ENCODE measurements at regions not wholly inside any gene's neighbourhood (a gene's known extent, or its start where the extent isn't known, plus 50 kb on each side); places are given as distances from the start of the nearest gene placed in this dataset.

DNA sequence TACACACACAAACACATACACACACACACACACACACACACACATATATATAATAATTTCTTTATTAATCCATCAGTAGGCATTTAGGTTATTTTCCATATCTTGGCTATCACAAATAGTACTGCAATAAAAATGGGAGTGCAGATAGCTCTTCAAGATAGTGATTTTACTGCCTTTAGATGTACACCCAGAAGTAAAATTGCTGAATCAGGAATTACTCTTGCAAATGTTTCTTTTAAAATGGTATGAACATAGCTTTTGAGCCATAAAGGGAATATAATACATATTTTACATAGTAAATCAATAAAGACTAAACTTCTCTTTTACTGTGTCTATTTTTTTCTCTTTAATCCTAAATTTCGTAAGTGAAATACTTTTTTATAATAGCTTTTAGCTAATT is 1251.1 kb downstream of the ZPLD1 start:
- no peak for DNase-seq

DNA sequence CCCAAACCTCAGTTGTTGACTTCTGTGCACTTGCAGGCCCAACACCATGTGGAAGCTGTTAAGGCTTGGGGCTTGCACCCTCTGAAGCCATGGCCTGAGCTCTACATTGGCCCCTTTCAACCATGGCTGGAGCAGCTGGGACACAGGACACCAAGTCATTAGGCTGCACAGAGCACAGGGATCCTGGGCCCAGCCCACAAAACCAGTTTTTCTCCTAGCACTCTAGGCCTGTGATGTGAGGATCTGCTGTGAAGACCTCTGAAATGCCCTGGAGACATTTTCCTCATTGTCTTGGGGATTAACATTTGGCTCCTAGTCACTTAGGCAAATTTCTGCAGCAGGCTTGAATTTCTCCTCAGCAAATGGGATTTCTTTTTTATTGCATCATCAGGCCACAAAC is 1255.7 kb downstream of the ZPLD1 start:
- no peak for DNase-seq

DNA sequence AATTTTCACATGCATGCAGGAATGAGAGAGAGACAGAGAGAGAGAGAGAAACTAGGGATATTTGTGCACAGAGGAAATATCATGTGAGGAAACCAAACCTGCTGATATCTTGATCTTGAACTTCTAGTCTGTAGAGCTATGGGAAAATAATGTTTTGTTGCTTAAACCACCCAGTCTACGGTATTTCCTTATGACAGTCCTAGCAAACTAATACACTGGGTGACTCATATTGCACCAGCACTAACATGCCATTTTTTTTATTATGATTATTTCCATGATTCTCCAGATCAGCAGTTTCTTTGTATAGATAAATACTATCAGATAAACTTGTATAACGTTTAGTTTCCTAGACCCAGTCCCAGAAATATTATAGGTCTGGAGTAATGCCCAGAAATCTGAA is 1259.0 kb downstream of the ZPLD1 start:
- no peak for DNase-seq

DNA sequence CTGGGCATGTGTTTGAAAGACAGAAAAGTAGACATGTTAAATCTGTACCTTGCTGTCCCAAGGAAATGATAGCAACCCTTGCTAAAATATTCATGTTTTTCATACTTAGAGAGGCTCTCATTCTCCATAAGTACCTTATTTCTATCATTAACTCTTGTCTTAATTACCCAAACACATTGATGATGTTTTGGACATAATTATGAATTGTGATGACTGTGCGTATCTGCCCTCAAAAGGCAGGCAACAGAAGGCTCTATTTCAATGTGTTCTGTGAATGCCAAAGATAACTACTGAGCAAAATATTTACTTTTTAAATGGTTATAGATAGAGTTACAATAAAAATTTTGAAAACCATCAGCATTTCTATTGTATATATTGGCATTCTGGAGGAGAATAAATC is 1263.8 kb downstream of the ZPLD1 start:
- DNase-seq, result no peak

DNA sequence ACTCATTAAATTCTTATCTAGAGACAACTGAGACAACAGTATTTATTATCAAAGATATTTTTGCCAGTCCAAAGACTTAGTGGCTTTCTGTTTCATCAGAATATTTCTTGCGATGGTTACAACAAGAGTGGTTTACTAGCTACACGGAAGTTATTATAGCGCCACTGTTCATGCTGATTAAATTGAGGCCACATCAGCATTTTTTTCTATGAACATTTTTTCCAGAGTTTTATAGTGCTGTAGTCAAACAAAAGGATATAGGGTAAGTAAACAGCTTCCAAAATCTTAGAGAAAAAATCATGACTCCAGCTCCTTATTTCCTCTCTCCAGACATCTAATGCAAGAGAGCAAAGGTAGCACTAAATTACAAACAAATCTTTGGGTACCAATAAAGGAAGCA is 1264.4 kb downstream of the ZPLD1 start:
- no peak for DNase-seq

DNA sequence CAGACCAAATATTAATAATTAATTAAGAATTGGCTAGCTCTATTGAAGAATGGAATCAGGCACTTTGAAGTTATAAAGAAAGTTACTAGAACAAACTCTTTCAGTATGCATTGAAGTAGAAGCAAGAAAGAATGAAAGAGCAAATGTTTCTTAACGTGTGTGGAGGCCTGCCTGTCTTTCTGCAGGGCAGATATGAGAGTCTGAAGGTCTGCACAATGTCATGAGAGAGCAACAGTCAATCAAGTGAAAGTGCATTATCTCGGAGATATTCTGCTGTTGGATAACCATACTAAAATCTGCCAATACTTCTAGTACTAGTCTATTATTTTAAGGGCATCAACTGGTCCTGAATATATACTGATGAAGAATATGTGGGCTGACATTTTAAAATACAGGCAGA is 1270.8 kb downstream of the ZPLD1 start:
- DNase-seq, result no peak

DNA sequence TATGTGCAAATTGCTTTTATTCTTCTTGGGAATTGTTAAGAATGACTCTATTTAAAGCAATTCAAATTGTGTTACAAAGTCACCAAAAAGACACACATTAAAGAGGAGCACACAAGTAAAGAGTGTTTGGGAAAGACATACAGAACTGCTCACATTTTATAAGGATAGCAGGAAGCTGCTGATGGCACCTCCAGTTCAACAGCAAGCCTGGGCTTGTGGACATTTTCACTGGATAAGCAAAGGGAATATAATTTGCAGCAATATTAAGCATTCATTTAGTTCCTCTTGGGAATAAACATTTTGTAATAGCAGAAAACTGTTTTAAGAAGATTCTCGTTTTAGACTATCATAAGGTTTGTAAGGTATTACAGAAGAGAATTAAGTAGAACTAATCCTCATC is 1271.9 kb downstream of the ZPLD1 start:
- DNase-seq, result no peak

DNA sequence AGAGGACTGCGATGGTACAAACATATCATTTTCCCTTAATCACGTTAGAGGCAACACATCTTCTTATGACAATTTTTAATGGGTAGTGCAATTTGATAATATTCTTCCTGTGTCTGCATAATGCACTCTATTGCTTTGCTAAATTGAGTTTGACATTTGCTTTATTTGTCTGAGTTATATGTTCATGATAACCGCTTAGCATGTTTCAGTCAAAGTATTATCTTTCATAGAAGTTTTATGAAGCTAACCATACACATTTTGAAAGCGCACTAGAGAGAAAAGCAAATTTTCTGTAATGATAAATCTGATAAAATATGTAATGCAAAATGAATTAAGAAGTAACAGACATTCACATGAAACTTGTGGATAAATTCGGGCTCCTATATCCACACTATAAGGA is 1276.9 kb downstream of the ZPLD1 start:
- no peak for DNase-seq

DNA sequence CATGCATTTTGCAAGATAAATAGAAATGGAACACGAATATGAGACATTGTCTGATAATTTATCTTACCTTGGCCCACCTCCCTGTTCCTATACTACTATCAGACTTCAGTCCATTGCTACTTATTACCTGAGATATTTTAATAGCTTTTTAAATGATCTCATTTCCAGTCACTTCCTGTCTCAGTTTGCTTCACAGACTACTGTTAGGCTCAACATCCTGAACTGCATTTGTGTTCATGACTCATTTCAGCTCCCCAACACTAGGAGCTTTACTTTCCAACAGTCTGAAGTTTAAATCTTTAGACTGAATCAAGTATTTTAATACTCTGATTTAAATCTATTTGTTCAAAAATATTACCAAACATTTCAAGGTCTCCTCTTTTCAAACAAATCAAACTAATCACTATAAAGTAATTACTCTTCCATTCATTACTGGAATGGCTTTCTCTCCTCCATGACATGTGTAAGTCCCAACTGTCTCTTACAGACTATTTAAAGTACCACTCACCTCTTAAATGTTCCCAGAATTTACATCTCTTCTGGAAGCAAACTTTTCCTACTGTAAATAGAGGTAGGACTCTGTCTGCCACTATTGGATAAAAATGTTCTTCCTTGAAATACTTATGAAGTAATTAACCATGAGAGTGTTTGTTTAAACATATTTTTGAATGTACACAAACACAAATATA is 1277.6 kb downstream of the ZPLD1 start:
- no peak for DNase-seq

DNA sequence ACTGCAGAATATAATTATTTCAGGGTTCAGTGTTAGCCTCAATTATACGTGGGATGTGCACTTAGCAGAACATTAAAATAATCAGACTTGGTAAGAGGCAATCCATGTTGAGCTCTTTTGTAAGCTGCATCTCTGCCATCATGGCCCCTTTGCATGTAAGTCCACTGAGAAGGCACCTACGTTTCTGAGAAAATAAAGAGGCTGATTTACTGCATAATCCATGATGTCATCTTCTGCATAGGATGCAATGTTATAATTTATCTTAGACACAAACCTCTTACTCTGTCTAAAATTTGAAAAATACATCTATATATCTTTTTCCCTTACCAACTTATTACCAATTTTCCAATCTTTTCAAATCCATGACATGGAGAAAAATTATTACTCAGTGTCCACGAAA is 1294.7 kb downstream of the ZPLD1 start:
- no peak for DNase-seq

DNA sequence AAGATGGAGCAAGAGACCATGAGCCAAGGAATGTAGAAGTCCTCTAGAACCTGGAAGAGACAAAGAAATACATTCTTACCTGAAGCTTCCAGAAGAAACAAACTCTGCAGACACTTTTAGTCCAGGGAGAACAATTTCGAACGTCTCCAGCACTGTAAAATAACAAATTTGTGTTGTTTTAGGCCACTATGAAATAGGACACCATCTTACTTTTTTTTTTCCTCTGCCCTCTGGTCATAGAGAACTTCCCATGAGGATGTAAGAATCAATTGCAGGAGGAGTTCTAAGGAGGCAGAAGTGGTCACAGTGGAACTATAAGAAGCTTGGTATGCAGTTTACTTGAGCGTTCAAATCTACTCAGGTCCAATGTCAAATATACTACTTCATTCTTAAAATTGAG is 1295.9 kb downstream of the ZPLD1 start:
- DNase-seq, result no peak

DNA sequence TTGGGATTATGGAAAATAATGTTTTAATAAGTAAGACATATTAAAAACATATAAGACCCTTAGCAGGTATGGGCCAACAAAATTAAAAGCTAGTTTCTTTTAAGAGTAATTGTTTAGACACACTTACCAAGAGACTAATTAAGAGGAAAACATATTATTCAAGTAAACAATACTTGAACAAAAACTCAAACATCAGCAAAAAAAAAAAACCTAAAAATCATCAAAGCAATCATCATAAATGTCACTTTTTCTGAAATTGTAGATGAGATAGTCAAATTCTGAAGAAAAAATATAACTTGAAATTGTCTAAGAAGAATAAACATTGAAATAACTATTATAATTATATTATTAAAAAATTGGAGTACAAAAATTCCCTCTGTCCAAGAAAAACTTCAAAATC is 1318.2 kb downstream of the ZPLD1 start:
- no peak for DNase-seq

DNA sequence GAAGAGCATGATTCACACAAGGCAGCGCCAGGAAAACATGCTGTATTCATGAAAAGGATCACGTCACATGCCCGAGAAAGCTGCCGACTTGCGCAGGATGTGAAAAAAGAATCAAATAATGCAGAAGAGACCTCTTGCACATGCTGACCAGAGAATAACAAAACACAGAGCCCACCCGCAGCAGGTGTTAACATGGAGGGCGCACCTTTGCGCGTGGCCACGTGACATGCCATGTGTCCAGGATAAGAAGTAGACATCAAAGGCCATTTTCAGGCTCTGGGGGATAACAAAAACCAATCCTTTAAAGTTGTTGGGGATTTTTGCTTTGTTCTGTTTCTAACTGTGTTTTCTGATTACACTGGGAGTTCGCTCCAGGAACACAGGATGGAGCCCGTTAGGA is 1332.8 kb downstream of the ZPLD1 start:
- no peak for DNase-seq

DNA sequence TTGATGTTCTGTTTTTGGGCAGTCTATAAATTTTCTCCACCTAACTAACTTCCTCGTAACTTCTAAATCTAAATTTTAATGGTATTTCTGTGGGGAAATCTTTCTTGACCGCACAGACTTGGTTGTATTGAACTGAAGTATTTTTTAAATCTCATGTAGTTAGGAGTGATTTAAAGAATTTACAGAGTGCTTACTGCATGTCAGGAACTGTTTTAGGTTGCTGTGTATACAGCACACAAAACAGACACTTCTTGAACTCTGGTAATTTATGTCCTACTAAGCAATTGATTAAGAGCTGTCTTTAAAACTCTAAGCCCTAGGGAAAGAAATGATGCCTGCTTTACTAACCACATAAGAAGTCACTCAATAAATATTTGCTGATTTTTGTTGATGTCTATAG is 1350.2 kb downstream of the ZPLD1 start:
- no peak for DNase-seq

DNA sequence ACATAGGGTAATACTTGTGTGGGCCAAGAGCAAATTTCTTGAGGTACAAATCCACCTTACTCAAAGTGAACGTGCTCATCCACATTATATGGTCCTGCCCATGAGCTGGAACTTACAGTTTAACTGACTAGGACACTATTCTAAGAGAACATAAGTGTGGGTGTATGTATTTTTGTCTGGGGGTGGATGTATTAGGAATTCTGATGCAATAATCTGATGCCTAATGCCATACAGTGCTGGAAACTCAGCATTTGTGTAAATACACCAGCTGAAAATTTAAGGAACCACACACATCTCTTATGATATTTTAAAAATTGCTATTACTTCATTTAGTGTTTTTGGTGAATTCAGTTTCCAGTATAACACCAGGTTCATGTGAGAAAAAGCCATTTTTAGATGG is 1350.7 kb downstream of the ZPLD1 start:
- no peak for DNase-seq

DNA sequence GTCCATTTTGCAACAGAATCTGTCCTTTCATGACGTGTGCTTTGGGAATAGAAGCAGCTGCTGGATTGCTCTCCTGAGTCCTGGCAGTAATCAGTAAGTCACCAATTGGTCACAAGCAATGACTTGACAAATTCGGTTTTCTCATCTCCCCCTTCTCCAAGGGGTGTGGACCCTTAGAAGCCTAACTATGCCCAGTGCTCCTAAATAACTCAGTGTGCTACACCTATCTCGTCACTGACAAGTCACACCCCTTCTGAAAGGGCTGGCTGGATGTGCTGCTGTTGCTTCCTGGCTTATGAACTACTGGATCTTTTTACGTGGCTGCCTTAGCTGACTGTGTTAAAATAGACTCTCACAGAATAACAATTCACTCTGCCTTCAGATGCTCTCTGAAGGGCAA is 1351.5 kb downstream of the ZPLD1 start:
- no peak for DNase-seq

DNA sequence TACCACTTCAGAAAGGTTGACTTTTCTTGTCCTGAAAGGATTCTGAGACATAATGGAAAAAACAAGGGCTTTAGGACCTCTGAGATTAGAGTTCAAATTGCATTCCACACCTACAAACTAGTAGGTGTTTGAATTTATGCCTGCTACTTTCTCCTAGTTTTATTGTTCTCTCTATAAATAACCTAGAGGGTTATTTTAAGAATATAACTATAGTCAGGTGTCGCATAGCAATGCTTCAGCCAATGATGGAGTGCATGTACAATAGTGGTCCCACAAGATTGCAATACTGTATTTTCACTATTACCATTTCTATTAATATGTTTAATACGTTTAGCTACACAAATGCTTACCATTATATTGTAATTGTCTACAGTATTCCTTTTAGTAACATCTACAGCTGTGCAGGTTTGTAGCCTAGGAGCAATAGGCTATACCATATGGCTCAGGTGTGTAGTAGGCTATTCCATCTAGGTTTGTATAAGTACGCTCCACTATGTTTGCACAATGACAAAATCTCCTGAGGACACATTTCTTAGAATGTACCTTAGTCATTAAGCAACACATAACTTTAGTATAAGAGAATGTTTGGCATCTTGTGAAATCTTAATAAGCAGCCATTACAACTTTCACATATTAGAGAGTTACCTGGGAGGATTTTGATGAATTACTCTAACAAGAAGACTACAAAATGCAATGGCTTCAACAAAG is 1352.5 kb downstream of the ZPLD1 start:
- DNase-seq, result no peak

DNA sequence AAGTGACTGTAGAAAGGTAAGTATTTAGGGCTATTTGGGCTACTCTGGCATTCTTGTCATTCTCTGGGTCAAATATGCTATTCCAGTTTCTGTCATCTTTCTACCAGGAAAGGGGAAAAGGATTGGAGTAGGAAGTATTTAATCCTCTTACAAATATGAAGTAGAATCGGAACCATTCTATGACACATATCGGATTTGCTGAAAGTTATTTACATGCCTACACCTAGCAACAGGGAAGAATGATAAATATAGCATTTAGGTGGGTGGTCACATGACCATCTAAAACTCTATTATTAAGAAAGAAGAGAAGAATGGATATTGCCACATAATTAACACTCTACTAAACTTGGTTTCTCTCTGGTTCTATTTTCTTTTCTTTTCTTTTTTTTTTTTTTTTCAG is 1353.1 kb downstream of the ZPLD1 start:
- DNase-seq, result no peak

DNA sequence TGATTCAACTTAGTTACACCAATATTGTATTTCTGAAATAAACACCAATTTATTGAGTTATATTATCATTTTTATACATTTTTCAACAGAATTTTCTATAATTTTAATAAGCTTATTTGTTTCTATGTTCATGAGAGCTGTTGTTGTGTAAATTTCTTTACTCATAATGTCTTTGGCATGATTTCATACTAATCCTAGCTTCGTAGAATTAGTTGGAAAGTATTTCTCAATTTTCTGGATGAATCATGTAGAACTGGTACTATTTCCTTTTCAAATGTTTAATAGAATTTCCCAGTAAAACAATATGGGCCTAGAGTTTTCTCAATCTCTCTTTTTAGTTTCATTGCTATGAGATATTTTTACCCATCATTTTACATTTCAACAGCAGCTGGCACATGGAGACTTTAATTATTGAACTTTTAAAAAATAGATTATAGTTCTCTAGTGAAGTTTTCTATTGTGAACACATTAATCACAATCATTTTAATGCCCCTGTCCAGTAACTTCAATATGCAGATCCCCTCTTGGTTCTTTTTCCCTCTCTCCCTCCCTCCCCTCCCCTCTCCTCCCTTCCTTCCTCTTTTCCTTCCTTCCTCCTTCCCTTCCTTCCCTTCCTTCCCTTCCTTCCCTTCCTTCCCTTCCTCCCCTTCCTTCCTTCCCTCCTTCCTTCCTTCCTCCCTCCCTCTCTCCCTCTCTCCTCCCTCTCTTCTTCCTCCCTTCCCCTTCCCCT is 1357.1 kb downstream of the ZPLD1 start:
- no peak for DNase-seq

DNA sequence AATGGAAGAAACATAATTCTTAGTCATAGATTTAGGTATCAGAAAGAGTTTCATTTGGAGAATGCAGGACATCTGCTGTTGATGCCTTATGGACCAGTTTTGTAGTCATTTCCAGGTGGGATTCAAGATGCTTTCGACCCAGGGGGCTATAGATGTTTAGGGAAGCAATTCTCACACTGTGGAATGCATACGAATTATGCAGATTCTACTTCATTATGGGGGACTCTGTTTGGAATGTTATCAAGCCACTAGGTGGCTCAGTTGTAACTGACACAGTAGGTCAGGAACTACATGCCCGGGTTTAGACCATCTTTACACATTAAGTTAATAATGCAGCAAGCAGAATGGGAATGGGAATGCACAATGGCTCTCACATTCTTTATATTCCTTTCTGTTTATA is 1359.8 kb downstream of the ZPLD1 start:
- DNase-seq, result no peak

DNA sequence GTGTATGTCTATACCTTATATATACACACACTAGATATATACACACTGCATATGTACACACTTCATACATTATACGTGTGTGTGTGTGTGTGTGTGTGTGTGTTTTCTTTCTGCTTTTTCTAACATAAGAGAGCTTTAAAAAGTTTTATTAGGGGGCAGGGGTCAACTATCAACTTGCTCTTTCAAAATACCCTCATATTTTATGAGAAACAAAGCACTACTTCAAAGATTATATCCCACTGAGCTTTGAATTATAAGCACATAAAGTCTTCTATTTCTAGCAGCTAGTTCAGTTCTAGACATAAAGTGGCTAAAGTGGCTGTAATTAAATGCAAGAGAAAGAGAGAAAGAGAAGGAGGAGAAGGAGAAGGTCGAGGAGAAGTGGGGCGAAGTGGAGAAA is 1361.3 kb downstream of the ZPLD1 start:
- no peak for DNase-seq

DNA sequence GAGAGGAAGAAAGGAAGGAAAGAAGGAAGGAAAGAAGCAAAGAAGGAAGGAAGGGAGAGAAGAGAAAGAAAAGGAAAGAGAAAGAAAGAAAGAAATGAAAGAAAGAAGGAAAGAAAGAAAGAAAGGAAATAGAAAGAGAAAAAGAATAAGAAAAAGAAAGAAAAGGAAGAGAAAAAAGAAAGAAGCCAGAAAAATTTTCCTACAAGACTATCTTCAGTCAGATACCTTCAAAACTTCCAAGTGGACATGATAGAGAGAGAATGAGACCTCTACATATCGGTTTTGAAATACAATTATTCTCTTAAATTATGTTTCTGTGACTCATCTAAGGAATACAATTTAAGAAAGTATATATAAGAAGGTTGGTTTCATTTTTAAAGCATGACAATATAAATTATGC is 1369.0 kb downstream of the ZPLD1 start:
- no peak for DNase-seq

DNA sequence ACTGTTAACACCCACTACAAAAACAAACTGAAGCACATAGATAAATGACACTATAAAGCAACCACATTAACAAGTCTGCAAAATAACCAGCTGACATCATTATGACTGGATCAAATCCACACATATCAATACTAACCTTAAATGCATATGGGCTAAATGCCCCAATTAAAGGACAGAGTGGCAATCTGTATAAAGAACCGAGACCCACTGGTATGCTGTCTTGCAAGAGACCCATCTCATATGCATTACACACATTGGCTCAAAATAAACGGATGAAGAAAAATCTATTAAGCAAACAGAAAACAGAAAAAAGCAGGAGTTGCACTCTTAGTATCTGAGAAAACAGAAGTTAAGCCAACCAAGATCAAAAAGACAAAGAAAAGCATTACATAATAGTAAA is 1375.4 kb downstream of the ZPLD1 start:
- no peak for DNase-seq

DNA sequence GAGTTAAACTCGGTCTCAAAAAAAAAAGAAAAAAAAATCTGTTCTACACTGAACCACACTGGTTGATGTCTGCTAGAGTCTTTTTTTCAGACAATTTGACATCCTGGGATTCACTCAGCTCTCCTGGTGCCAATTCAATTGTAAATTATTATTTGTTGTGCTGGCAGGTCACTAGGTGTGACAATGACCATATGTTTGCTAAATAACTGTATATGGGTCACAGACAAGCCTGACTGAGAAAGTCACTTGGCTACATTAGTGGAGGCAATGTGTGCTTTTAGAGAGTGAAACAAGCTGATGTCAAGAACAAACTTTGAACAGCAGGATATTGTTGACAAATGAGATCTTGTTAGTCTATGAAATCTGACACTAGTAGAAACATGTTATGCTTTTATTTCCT is 1379.1 kb downstream of the ZPLD1 start:
- DNase-seq, result no peak
